NCI-H1694 treated with DMSO at 0.1 percent for 48 hours (cell line): ENCODE measurements at regions not wholly inside any gene's neighbourhood (a gene's known extent, or its start where the extent isn't known, plus 50 kb on each side); places are given as distances from the start of the nearest gene placed in this dataset.
"Not testable (repeated sequence)": the region's sequence is repeated elsewhere in the genome, so short reads cannot be mapped to it uniquely, and the experiment has no call there.

Source experiments
- DNase-seq: peaks from one replicate; lab custom pipeline; 2025; lab: John Stamatoyannopoulos, UW

GRCh38 chr4:89496851-89497250, 189.3 kb upstream of the GPRIN3 start:
- DNase-seq, result no peak

GRCh38 chr4:89493367-89493766, 185.8 kb upstream of the GPRIN3 start:
- DNase-seq, result no peak

GRCh38 chr4:89492581-89493071, 185.0 kb upstream of the GPRIN3 start:
- no peak for DNase-seq

- DNase-seq, result no peak
These were observed 184.2 kb upstream of the GPRIN3 start for GRCh38 chr4:89491761-89492160.

GRCh38 chr4:89489921-89490431, 182.4 kb upstream of the GPRIN3 start:
- DNase-seq, result not testable (repeated sequence)

- no peak for DNase-seq
These were observed 181.8 kb upstream of the GPRIN3 start for GRCh38 chr4:89489338-89489771.

- no peak for DNase-seq
These were observed 181.1 kb upstream of the GPRIN3 start for GRCh38 chr4:89488736-89489135.

- DNase-seq, result no peak
These were observed 179.1 kb upstream of the GPRIN3 start for GRCh38 chr4:89486673-89487072.

GRCh38 chr4:89486042-89486441, 178.4 kb upstream of the GPRIN3 start:
- DNase-seq, result peak; percentile 25

- no peak for DNase-seq
These were observed 176.2 kb upstream of the GPRIN3 start for GRCh38 chr4:89483833-89484232.

GRCh38 chr4:89482926-89483595, 175.5 kb upstream of the GPRIN3 start:
- no peak for DNase-seq

GRCh38 chr4:89482251-89482650, 174.7 kb upstream of the GPRIN3 start:
- peak; percentile 10 for DNase-seq

- no peak for DNase-seq
These were observed 162.4 kb upstream of the GPRIN3 start for GRCh38 chr4:89469930-89470375.

GRCh38 chr4:89469516-89469915, 161.9 kb upstream of the GPRIN3 start:
- no peak for DNase-seq

- DNase-seq, result no peak
These were observed 161.0 kb upstream of the GPRIN3 start for GRCh38 chr4:89468602-89469001.

GRCh38 chr4:89463341-89463740, 155.7 kb upstream of the GPRIN3 start:
- no peak for DNase-seq

GRCh38 chr4:89447543-89447942, 139.9 kb upstream of the GPRIN3 start:
- no peak for DNase-seq

- no peak for DNase-seq
These were observed 138.6 kb upstream of the GPRIN3 start for GRCh38 chr4:89446193-89446592.

GRCh38 chr4:89439533-89439932, 131.9 kb upstream of the GPRIN3 start:
- DNase-seq, result no peak

GRCh38 chr4:89438102-89438831, 130.7 kb upstream of the GPRIN3 start:
- no peak for DNase-seq

GRCh38 chr4:89434364-89434988, 126.9 kb upstream of the GPRIN3 start:
- peak; percentile 57 for DNase-seq

- DNase-seq, result no peak
These were observed 120.2 kb upstream of the GPRIN3 start for GRCh38 chr4:89427782-89428181.

GRCh38 chr4:89425023-89425422, 117.4 kb upstream of the GPRIN3 start:
- DNase-seq, result no peak
